ENCODE measurements at regions not wholly inside any gene's neighbourhood (a gene's known extent, or its start where the extent isn't known, plus 50 kb on each side); places are given as distances from the start of the nearest gene placed in this dataset.

DNA sequence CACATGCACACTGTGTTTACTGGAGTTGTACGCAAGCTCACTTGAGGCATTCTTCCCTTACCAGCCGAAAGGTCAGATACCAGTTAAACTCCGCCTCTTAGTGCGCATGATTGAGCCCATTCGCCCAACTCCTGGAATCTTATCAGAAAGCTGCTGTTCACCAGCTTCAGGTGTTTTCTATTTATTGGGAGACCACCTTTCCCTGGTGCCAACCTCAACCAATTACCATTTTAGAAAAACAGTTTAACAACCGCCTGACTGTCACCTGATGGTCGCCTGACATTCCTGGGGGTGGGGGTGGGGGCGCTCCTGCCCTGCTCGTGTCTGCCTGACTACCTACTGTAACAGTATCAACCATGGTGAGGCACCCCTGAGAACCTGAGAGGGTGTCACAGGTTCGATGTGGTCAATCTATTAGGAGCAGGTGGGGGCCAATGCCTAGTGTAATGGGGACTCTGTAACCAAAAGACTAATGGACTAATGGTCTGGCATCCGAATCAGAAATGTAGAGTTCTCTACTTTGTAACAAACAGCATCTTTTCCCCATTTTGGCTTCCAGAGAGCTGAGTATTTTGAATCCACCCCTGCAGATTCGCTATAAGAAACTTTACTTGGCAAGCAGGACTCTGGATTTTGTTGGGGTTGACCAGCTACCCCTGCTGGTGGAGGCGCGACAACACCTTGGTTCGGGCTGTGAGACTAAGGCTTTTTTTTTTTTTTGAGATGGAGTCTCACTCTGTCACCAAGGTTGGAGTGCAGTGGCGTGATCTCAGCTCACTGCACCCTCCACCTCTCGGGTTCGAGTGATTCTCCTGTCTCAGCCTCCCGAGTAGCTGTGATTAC is 58.2 kb upstream of the ZNF157 start (continued):
- TF ChIP-seq, protein P1, sequence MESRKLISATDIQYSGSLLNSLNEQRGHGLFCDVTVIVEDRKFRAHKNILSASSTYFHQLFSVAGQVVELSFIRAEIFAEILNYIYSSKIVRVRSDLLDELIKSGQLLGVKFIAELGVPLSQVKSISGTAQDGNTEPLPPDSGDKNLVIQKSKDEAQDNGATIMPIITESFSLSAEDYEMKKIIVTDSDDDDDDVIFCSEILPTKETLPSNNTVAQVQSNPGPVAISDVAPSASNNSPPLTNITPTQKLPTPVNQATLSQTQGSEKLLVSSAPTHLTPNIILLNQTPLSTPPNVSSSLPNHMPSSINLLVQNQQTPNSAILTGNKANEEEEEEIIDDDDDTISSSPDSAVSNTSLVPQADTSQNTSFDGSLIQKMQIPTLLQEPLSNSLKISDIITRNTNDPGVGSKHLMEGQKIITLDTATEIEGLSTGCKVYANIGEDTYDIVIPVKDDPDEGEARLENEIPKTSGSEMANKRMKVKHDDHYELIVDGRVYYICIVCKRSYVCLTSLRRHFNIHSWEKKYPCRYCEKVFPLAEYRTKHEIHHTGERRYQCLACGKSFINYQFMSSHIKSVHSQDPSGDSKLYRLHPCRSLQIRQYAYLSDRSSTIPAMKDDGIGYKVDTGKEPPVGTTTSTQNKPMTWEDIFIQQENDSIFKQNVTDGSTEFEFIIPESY (IDR thresholded peaks at IDR 0.05): no peak
- TF ChIP-seq SMC3 (IDR thresholded peaks at IDR 0.05; ENCODE audit: borderline replicate concordance, low read length) (peak; percentile 31; the same call in 1 of the 2 replicates), ATF3 (IDR thresholded peaks at IDR 0.05; ENCODE audit: borderline replicate concordance, extremely low read depth, low read depth, low read length) (no peak), TCF7 (IDR thresholded peaks at IDR 0.05; ENCODE audit: borderline replicate concordance) (no peak)
- TF ChIP-seq, protein P2, sequence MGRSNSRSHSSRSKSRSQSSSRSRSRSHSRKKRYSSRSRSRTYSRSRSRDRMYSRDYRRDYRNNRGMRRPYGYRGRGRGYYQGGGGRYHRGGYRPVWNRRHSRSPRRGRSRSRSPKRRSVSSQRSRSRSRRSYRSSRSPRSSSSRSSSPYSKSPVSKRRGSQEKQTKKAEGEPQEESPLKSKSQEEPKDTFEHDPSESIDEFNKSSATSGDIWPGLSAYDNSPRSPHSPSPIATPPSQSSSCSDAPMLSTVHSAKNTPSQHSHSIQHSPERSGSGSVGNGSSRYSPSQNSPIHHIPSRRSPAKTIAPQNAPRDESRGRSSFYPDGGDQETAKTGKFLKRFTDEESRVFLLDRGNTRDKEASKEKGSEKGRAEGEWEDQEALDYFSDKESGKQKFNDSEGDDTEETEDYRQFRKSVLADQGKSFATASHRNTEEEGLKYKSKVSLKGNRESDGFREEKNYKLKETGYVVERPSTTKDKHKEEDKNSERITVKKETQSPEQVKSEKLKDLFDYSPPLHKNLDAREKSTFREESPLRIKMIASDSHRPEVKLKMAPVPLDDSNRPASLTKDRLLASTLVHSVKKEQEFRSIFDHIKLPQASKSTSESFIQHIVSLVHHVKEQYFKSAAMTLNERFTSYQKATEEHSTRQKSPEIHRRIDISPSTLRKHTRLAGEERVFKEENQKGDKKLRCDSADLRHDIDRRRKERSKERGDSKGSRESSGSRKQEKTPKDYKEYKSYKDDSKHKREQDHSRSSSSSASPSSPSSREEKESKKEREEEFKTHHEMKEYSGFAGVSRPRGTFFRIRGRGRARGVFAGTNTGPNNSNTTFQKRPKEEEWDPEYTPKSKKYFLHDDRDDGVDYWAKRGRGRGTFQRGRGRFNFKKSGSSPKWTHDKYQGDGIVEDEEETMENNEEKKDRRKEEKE (IDR thresholded peaks at IDR 0.05): no peak
